CD4-positive, alpha-beta T cell (primary cell): ENCODE measurements at regions not wholly inside any gene's neighbourhood (a gene's known extent, or its start where the extent isn't known, plus 50 kb on each side); places are given as distances from the start of the nearest gene placed in this dataset.
"Not testable (repeated sequence)": the region's sequence is repeated elsewhere in the genome, so short reads cannot be mapped to it uniquely, and the experiment has no call there.

Source experiments
- ATAC-seq: fragments of 200-7000 bp; cut with Tn5 transposase; one replicate; pipeline ENCODE4 v1.10.0; 2022; ENCODE audit warnings: mild to moderate bottlenecking; ENCODE audit not compliant: poor library complexity
- CTCF ChIA-PET: fragments of 350-600 bp; sonication (Branson Sonifier 250); formaldehyde crosslinking; loops from one replicate; lab custom pipeline; 2021; ENCODE audit warnings: antibody characterized with exemption, inconsistent platforms; lab: Charles Lee
- POLR2A ChIA-PET: fragments of 350-600 bp; sonication (Branson Sonifier 250); formaldehyde crosslinking; loops from one replicate; lab custom pipeline; 2021; ENCODE audit warnings: antibody characterized with exemption, inconsistent platforms; lab: Charles Lee
- DNase-seq, 14 experiments: peaks; one replicate each; pipeline ENCODE4 v3.0.0-alpha.2; 2013 to 2020; ENCODE audit warnings: mixed read lengths in 2 of 14
- H3K27ac ChIP-seq, 2 donors: one replicate each; pipeline versions ENCODE4 v1.5.1 to v1.7.0; 2013; ENCODE audit warnings: low read length in 2 of 2, low read depth in 1 of 2, mild to moderate bottlenecking in 1 of 2
- H3K27me3 ChIP-seq, 2 experiments: 1 replicate in 1 of 2; 2 replicates in 1 of 2; pipeline versions ENCODE4 v1.6.1 to v1.7.0; 2013; ENCODE audit warnings: low read length in 2 of 2, control low read depth in 1 of 2, mild to moderate bottlenecking in 1 of 2, moderate library complexity in 1 of 2; ENCODE audit not compliant: insufficient read depth in 2 of 2, control insufficient read depth in 1 of 2
- H3K36me3 ChIP-seq: one replicate; pipeline ENCODE4 v1.6.1; 2013; ENCODE audit warnings: low read length, control low read depth; ENCODE audit not compliant: insufficient read depth
- H3K4me1 ChIP-seq: one replicate; pipeline ENCODE4 v1.6.1; 2013; ENCODE audit warnings: low read length, control low read depth; ENCODE audit not compliant: insufficient read depth
- H3K4me3 ChIP-seq: one replicate; pipeline ENCODE4 v1.5.1; 2013; ENCODE audit warnings: mild to moderate bottlenecking, low read length, moderate library complexity
- H3K9me3 ChIP-seq, 2 experiments: 1 replicate in 1 of 2; 2 replicates in 1 of 2; pipeline versions ENCODE4 v1.6.1 to v1.7.0; 2013; ENCODE audit warnings: low read length in 2 of 2, mild to moderate bottlenecking in 2 of 2, control low read depth in 1 of 2, moderate library complexity in 1 of 2; ENCODE audit not compliant: control insufficient read depth in 1 of 2, insufficient read depth in 1 of 2
- H3K27ac Mint-ChIP-seq: one replicate; pipeline ENCODE4 v1.8.0; 2020; ENCODE audit warnings: mixed read lengths
- H3K27me3 Mint-ChIP-seq: one replicate; pipeline ENCODE4 v1.8.0; 2021; ENCODE audit warnings: mixed read lengths
- H3K36me3 Mint-ChIP-seq: one replicate; pipeline ENCODE4 v1.8.0; 2021; ENCODE audit warnings: low read depth, mixed read lengths
- H3K4me1 Mint-ChIP-seq: one replicate; pipeline ENCODE4 v1.8.0; 2021; ENCODE audit warnings: low read depth, mixed read lengths
- H3K4me3 Mint-ChIP-seq: one replicate; pipeline ENCODE4 v1.8.0; 2020; ENCODE audit warnings: mild to moderate bottlenecking, mixed read lengths
- H3K9me3 Mint-ChIP-seq: one replicate; pipeline ENCODE4 v1.8.0; 2020; ENCODE audit warnings: mixed read lengths
- CTCF ChIP-seq: fragments of 200-600 bp; IDR thresholded peaks from one replicate; pipeline ENCODE4 v1.8.0; 2022; ENCODE audit warnings: antibody characterized with exemption, mild to moderate bottlenecking
- intact Hi-C, 2 experiments: fragments of 100-400 bp; cut with DNase I in 1 of 2; cut with micrococcal nuclease in 1 of 2; formaldehyde crosslinking; loops; one replicate each; pipeline versions ENCODE4 v1.15.1 to v1.9.0; 2023 to 2025; cut with DNase I, micrococcal nuclease

- Mint-ChIP-seq H3K36me3 (no peaks in the 10 kb centered on the region), H3K4me1 (no peaks in the 10 kb centered on the region), H3K4me3 (no peak overlapping the region), H3K27me3 (peaks cover 79% of the 10 kb centered on the region), H3K9me3 (no peaks in the 10 kb centered on the region), H3K27ac (no peak overlapping the region)
- no peak overlapping the region for H3K4me3 ChIP-seq
- CTCF ChIA-PET: no interaction called here
- no peak overlapping the region for H3K27ac ChIP-seq
- H3K36me3 ChIP-seq: no peaks in the 10 kb centered on the region
- no peaks in the 10 kb centered on the region for H3K4me1 ChIP-seq
- H3K9me3 ChIP-seq: no peaks in the 10 kb centered on the region
- H3K27me3 ChIP-seq: peaks cover 17 to 19% of the 10 kb centered on the region in 2 experiments
- DNase-seq (no peak), ATAC-seq (no peak)
- POLR2A ChIA-PET: no interaction called here
- intact Hi-C loops: no loop called here
- no peak for TF ChIP-seq CTCF
Measured at GRCh38 chr20:58765780-58766179, 73.2 kb downstream of the NPEPL1 start.

- CTCF ChIA-PET: interaction anchor here (0.7 kb wide), 1 partner anchor 17 kb away, joined by 3 read pairs; no protein-coding TSS in a partner anchor
- H3K9me3 ChIP-seq, H3K4me3 Mint-ChIP-seq, H3K36me3 ChIP-seq, intact Hi-C loops, H3K27ac ChIP-seq, H3K27ac Mint-ChIP-seq, ATAC-seq, H3K4me1 ChIP-seq, POLR2A ChIA-PET, H3K4me1 Mint-ChIP-seq, DNase-seq, H3K36me3 Mint-ChIP-seq, H3K9me3 Mint-ChIP-seq, H3K4me3 ChIP-seq: not testable (repeated sequence)
- peaks cover 16 to 17% of the 10 kb centered on the region in 2 experiments for H3K27me3 ChIP-seq
- H3K27me3 Mint-ChIP-seq: peaks cover 80% of the 10 kb centered on the region
Measured at GRCh38 chr20:58767817-58768216, 75.2 kb downstream of the NPEPL1 start.
